ENCODE measurements at regions not wholly inside any gene's neighbourhood (a gene's known extent, or its start where the extent isn't known, plus 50 kb on each side); places are given as distances from the start of the nearest gene placed in this dataset.

DNA sequence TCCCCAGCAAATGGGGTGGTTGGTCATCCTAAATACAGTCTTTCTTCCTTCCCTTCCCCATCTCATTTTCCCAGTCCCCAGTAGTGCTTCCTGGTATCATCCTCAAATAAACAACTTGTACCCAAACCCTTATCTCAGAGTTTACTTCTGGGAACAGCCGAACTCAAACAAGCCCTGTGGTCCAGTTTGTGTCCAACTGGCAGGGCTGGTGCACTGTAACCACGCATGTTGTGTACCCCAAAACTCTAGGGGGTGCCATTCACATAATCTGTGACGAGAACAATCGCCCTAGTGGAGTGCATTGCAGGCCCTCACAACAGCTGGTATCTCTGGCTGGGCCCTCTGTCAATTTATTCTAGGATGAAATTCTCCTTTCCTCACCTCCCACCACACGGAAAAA lies 366.2 kb downstream of the TNS1 start:
- SMC1A ChIA-PET (ENCODE audit: uncharacterized antibody, unreplicated experiment), result no interaction called here

More for the DNA sequence above, 366.2 kb downstream of the TNS1 start:
- ATAC-seq (no peak), FAIRE-seq (no peak), DNase-seq (ENCODE audit: low read depth, low spot score) (no peak)
- Histone ChIP-seq H3K4me2 (ENCODE audit: control insufficient read depth, insufficient read depth) (no peak overlapping the region), H3K9me3 (replicated peaks; ENCODE audit: control insufficient read depth, insufficient read depth, low read length) (no peaks in the 10 kb centered on the region), H3K27ac (ENCODE audit: control insufficient read depth, insufficient read depth) (no peak overlapping the region), H3K4me1 (ENCODE audit: control insufficient read depth, insufficient read depth, low read length) (no peaks in the 10 kb centered on the region), H3K79me2 (ENCODE audit: control insufficient read depth, insufficient read depth, low read length) (no peaks in the 10 kb centered on the region), H3K27me3 (replicated peaks in 1 of 2; ENCODE audit: control insufficient read depth in 2 of 2, insufficient read depth in 2 of 2, low read length in 1 of 2) (peaks cover 0 to 5% of the 10 kb centered on the region in 2 experiments; a peak in 3 of 4 replicates), H3K4me3 (no peak overlapping the region), H3K36me3 (ENCODE audit: control insufficient read depth in 2 of 2, insufficient read depth in 2 of 2, low read length in 1 of 2) (no peaks in the 10 kb centered on the region), H3K9ac (ENCODE audit: control insufficient read depth, insufficient read depth, low read length) (no peak overlapping the region), H2AFZ (ENCODE audit: control insufficient read depth, low read depth, low read length) (no peak overlapping the region), H4K20me1 (ENCODE audit: control insufficient read depth, insufficient read depth) (no peaks in the 10 kb centered on the region)
- 5% methylated on average over 5 of the region's 5 CpGs for WGBS (ENCODE audit: insufficient coverage, insufficient replicate concordance, low lambda C conversion rate, missing lambda C conversion rate)
- ChIA-PET RAD21 (ENCODE audit: unreplicated experiment) (interaction anchor here (1.1 kb wide), 1 partner anchor 14 kb away, joined by 3 read pairs; no protein-coding TSS in a partner anchor), POLR2A (no interaction called here), CTCF (interaction anchor here (1.5 to 6.1 kb wide), 2 partner anchors 15 to 84 kb away, joined by 3 to 32 read pairs; no protein-coding TSS in a partner anchor)
- intact Hi-C loops (cut with micrococcal nuclease; ENCODE audit: unreplicated experiment) (no loop called here), in situ Hi-C loops (cut with MboI) (no loop called here)
- TF ChIP-seq, protein P1, sequence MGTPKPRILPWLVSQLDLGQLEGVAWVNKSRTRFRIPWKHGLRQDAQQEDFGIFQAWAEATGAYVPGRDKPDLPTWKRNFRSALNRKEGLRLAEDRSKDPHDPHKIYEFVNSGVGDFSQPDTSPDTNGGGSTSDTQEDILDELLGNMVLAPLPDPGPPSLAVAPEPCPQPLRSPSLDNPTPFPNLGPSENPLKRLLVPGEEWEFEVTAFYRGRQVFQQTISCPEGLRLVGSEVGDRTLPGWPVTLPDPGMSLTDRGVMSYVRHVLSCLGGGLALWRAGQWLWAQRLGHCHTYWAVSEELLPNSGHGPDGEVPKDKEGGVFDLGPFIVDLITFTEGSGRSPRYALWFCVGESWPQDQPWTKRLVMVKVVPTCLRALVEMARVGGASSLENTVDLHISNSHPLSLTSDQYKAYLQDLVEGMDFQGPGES (IDR thresholded peaks at IDR 0.05), result no peak
- TF ChIP-seq STAT1 (conservative IDR thresholded peaks at IDR 0.05), result no peak
- TF ChIP-seq SMAD1 (IDR thresholded peaks at IDR 0.05; ENCODE audit: low read depth, partially characterized antibody), result no peak
- TF ChIP-seq RAD21 (IDR thresholded peaks at IDR 0.05; ENCODE audit: insufficient read depth, low read depth, low read length), result no peak
- no peak for TF ChIP-seq SMC3 (IDR thresholded peaks at IDR 0.05; ENCODE audit: borderline replicate concordance, low read length)
- TF ChIP-seq SMARCA5 (IDR thresholded peaks at IDR 0.05), result no peak
- no peak for TF ChIP-seq ASH2L (IDR thresholded peaks at IDR 0.05; ENCODE audit: borderline replicate concordance, low read depth)
- no peak for TF ChIP-seq SRF (IDR thresholded peaks at IDR 0.05; ENCODE audit: low read depth in 2 of 2, low read length in 2 of 2)
- TF ChIP-seq JUNB (IDR thresholded peaks at IDR 0.05), result no peak
- TF ChIP-seq ZZZ3 (IDR thresholded peaks at IDR 0.05; ENCODE audit: control insufficient read depth, insufficient read length, low read depth), result no peak
- TF ChIP-seq ZNF274 (IDR thresholded peaks at IDR 0.05; ENCODE audit: insufficient read depth, insufficient read length), result no peak
- TF ChIP-seq CEBPB (IDR thresholded peaks at IDR 0.05; ENCODE audit: borderline replicate concordance in 1 of 2, low read depth in 2 of 2, low read length in 2 of 2), result no peak
- no peak for TF ChIP-seq BCL11A (IDR thresholded peaks at IDR 0.05; ENCODE audit: low read depth, low read length)
- TF ChIP-seq RELA (IDR thresholded peaks at IDR 0.05; ENCODE audit: borderline replicate concordance, partially characterized antibody), result no peak
- no peak for TF ChIP-seq RAD51 (IDR thresholded peaks at IDR 0.05)
- TF ChIP-seq YY1 (IDR thresholded peaks at IDR 0.05; ENCODE audit: low read depth, low read length), result no peak
- no peak for TF ChIP-seq CREB1 (IDR thresholded peaks at IDR 0.05; ENCODE audit: low read depth)
- no peak for TF ChIP-seq SREBF2 (IDR thresholded peaks at IDR 0.05; ENCODE audit: low read length)
- no peak for TF ChIP-seq RB1 (IDR thresholded peaks at IDR 0.05; ENCODE audit: borderline replicate concordance)
- BruUV-seq (replicated peaks), result no TSS peak

All from GM12878 (cell line).